ENCODE measurements at regions not wholly inside any gene's neighbourhood (a gene's known extent, or its start where the extent isn't known, plus 50 kb on each side); places are given as distances from the start of the nearest gene placed in this dataset.

GRCh38 chr3:110758208-110758607 lies 313.4 kb upstream of the NECTIN3 start:
- no peak overlapping the region for H3K4me3 ChIP-seq (ENCODE audit: low read depth, low read length)
- no peaks in the 10 kb centered on the region for H3K36me3 ChIP-seq (ENCODE audit: control insufficient read depth, insufficient read depth, low read length)
- DNase-seq (ENCODE audit: low read depth): no peak
- H3K27me3 ChIP-seq (ENCODE audit: control insufficient read depth, insufficient read depth, low read length): no peaks in the 10 kb centered on the region
- no peak for TF ChIP-seq CTCF (IDR thresholded peaks at IDR 0.05; ENCODE audit: insufficient read depth, low read length, poor library complexity, severe bottlenecking)

GRCh38 chr3:110767156-110767555 lies 304.5 kb upstream of the NECTIN3 start:
- TF ChIP-seq CTCF (IDR thresholded peaks at IDR 0.05; ENCODE audit: insufficient read depth, low read length, poor library complexity, severe bottlenecking): no peak
- DNase-seq (ENCODE audit: low read depth): no peak
- H3K36me3 ChIP-seq (ENCODE audit: control insufficient read depth, insufficient read depth, low read length): no peaks in the 10 kb centered on the region
- no peaks in the 10 kb centered on the region for H3K27me3 ChIP-seq (ENCODE audit: control insufficient read depth, insufficient read depth, low read length)
- no peak overlapping the region for H3K4me3 ChIP-seq (ENCODE audit: low read depth, low read length)

- DNase-seq (ENCODE audit: low read depth): no peak
- H3K36me3 ChIP-seq (ENCODE audit: control insufficient read depth, insufficient read depth, low read length): no peaks in the 10 kb centered on the region
- TF ChIP-seq CTCF (IDR thresholded peaks at IDR 0.05; ENCODE audit: insufficient read depth, low read length, poor library complexity, severe bottlenecking): no peak
- no peak overlapping the region for H3K4me3 ChIP-seq (ENCODE audit: low read depth, low read length)
- H3K27me3 ChIP-seq (ENCODE audit: control insufficient read depth, insufficient read depth, low read length): no peaks in the 10 kb centered on the region
These were observed 303.8 kb upstream of the NECTIN3 start for GRCh38 chr3:110767838-110768237.

GRCh38 chr3:110773413-110773954 lies 298.1 kb upstream of the NECTIN3 start:
- no peak for DNase-seq (ENCODE audit: low read depth)
- H3K4me3 ChIP-seq (ENCODE audit: low read depth, low read length): no peak overlapping the region
- no peaks in the 10 kb centered on the region for H3K36me3 ChIP-seq (ENCODE audit: control insufficient read depth, insufficient read depth, low read length)
- no peaks in the 10 kb centered on the region for H3K27me3 ChIP-seq (ENCODE audit: control insufficient read depth, insufficient read depth, low read length)
- no peak for TF ChIP-seq CTCF (IDR thresholded peaks at IDR 0.05; ENCODE audit: insufficient read depth, low read length, poor library complexity, severe bottlenecking)

GRCh38 chr3:110774496-110775265 lies 296.9 kb upstream of the NECTIN3 start:
- no peak for TF ChIP-seq CTCF (IDR thresholded peaks at IDR 0.05; ENCODE audit: insufficient read depth, low read length, poor library complexity, severe bottlenecking)
- no peaks in the 10 kb centered on the region for H3K36me3 ChIP-seq (ENCODE audit: control insufficient read depth, insufficient read depth, low read length)
- DNase-seq (ENCODE audit: low read depth): no peak
- no peak overlapping the region for H3K4me3 ChIP-seq (ENCODE audit: low read depth, low read length)
- no peaks in the 10 kb centered on the region for H3K27me3 ChIP-seq (ENCODE audit: control insufficient read depth, insufficient read depth, low read length)

GRCh38 chr3:110779581-110779980 lies 292.0 kb upstream of the NECTIN3 start:
- Histone ChIP-seq H3K27me3 (ENCODE audit: control insufficient read depth, insufficient read depth, low read length) (no peaks in the 10 kb centered on the region), H3K36me3 (ENCODE audit: control insufficient read depth, insufficient read depth, low read length) (no peaks in the 10 kb centered on the region), H3K4me3 (ENCODE audit: low read depth, low read length) (no peak overlapping the region)
- TF ChIP-seq CTCF (IDR thresholded peaks at IDR 0.05; ENCODE audit: insufficient read depth, low read length, poor library complexity, severe bottlenecking): no peak
- no peak for DNase-seq (ENCODE audit: low read depth)

Measured in kidney epithelial cell (primary cell).